ENCODE measurements at regions not wholly inside any gene's neighbourhood (a gene's known extent, or its start where the extent isn't known, plus 50 kb on each side); places are given as distances from the start of the nearest gene placed in this dataset.

DNA sequence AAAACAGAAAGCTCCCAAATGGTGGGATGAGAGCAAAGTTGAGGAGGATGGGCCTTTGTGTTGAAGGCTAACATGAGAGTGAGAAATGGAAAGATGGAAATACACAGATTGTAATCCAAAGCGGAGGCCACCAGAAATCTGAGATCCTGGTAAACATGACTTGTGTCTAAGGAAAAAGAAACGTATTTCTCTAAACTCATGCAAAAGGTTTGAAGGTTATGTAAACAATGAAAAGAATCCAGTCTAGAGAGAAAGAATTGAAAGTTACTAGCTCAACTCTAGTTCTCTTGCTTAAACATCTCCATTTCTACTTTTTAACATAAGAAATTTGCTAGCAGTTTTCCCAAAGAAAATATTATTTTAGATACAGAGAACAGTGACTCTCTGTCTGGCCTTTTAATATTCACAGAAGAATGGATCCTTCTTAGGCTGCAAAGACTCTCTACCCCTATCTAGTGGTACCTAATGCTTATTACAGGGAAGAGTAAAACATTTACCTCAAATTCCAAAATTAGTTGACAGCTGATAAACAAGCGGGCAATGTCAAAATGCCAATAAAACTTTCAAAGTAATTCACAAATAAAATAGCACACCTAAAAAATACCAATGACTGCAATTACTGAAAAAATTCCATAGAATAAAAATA, 75.8 kb upstream of the SOX5 start:
- DNase-seq, result no peak

DNA sequence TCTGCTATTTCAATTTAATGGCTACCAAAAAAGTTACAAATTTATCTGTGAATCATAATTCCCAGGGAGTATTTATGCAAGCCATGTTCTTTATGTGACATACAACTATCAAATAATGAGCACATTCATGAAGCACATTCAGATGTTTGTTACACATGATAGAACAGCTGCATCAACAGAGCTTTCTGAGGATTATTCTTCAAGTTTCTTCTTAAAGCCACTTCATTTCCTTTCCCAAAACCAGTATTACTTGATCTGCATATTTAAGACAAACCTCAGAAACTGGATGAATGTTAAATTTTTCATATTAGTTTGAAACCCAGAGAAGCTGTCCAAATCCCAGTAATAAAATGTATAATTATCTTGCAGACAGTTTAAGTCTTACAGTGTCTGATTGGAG, 73.6 kb upstream of the SOX5 start:
- peak; percentile 18 for DNase-seq

GRCh38 chr12:24021164-24021502, 71.7 kb upstream of the SOX5 start:
- no peak for DNase-seq

DNA sequence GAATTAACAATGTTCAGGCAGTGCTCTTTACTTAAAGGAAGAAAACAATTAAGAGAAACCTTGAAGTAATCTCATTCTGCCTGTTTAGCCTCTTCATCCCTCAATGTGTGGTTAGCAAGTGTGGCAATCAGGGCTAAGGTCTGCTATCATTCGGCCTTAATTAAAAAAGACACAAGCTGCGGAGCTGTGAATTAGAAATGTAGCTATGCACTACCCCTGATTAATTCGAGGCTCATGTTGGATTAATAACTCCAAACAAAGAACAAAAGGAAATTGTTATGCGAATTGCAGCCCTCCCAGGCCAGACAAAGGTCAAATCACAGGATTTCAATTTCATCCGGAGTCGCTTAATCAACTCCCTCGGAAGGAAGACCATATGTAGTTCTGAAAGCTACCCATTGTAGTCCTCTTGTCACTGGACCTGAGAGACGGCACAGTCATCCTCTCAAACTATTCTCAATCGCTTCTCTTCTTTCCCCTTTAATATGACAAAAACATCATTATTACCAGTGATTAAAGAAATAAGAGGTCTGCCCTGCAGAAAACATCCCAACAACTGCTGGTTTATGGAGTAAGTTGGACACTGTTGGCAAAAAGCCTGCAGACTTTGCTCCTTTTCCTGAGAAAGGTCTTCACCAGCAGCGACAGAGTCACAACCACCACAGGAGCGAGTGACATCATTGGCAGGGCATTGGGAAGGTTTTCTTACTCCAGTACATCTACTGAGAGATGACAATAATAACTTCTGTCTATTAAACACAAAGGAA, 71.1 kb upstream of the SOX5 start:
- DNase-seq, result peak; percentile 41

- no peak for DNase-seq
Observed at GRCh38 chr12:24015833-24016160, 66.3 kb upstream of the SOX5 start.

DNA sequence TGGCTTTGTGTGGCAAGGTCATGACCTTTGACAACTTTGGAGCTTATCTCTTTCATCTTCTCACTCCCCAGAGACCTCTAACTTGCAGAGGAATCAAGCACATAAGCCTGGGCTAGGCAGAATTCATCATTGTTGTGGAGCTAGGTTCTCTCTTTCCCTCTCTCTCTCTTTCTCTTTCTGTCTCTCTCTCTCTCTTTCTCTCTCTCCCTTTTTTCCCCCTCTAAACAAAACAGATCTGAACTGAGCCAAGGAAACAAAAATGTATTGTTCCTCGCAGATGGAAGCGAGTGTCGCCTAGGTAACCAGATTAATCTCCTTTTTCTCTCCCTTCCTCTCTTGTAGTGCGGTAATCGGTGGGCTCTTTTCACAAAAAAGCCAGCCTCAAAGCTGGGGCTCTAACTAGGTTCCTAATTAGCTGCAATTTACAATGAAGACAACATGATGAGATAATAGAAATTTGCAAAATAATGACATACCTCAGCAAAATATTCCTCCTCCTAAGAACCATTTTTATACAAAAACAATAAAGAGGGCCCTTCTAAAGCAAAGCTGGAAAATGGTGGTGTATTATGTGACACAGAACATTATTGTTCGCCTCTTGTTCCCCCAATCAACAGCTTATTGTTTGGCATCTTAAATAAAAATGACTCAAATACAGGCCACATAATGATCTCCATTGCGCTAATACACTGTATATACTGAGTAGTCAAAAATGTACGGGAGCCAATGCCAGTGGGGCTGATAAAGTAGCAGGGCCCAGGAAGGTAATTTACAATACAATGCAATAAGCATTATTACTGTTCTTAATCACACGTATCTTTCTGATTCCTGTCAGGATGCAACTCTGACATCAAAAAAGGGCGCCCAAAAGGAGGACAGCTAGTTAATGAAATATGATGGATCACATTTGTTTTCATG, 65.7 kb upstream of the SOX5 start:
- peak; percentile 67 for DNase-seq

GRCh38 chr12:24014240-24014639, 64.8 kb upstream of the SOX5 start:
- no peak for DNase-seq

GRCh38 chr12:24012528-24012927, 63.1 kb upstream of the SOX5 start:
- no peak for DNase-seq

- DNase-seq, result no peak
Observed at GRCh38 chr12:24011927-24012507, 62.5 kb upstream of the SOX5 start.

- no peak for DNase-seq
Observed at GRCh38 chr12:24008166-24008565, 58.7 kb upstream of the SOX5 start.
